Hepatic stellate cell (primary cell): ENCODE measurements at regions not wholly inside any gene's neighbourhood (a gene's known extent, or its start where the extent isn't known, plus 50 kb on each side); places are given as distances from the start of the nearest gene placed in this dataset.
"Not testable (repeated sequence)": the region's sequence is repeated elsewhere in the genome, so short reads cannot be mapped to it uniquely, and the experiment has no call there.

ENCODE experiments used
- DNase-seq: peaks from one replicate; pipeline ENCODE4 v3.0.0; 2011; ENCODE audit warnings: low spot score

DNA sequence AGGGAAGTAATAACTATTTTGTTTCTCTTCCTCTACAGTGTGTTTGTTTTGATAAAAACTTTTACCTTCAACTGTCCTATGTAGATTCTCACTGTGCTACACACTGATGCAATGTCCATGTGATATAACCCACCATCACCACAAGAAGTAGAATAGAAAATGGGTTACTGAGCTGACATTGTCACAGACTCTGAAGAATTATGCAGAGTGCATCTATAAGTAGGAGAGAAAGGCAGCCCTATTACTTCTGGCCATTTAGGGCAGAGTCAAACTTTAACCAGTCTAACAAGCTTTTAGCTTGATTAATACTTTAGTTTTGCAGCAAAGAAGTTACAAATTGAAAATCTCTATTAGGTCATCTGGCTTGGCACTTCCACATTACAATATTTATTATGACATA lies 354.0 kb upstream of the CDH8 start:
- DNase-seq = no peak

DNA sequence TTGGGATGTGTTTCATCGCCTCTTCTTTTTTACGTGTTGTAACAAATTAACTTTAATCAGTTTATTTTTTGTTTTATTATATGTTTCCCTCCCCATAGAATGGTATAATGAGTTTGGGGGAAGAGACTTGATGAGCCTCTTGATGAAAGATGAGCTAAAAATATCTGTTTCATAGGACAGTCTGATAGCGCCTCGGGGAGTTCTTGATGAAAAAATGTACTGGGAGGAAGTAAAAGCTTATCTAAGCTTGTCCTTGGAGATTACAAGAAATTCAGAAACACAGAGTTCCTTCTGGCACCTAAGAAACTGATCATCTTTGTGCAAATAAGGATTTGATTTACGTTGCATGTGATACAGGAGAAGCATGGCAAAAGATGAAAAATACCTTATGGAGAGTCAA lies 350.2 kb upstream of the CDH8 start:
- no peak for DNase-seq

DNA sequence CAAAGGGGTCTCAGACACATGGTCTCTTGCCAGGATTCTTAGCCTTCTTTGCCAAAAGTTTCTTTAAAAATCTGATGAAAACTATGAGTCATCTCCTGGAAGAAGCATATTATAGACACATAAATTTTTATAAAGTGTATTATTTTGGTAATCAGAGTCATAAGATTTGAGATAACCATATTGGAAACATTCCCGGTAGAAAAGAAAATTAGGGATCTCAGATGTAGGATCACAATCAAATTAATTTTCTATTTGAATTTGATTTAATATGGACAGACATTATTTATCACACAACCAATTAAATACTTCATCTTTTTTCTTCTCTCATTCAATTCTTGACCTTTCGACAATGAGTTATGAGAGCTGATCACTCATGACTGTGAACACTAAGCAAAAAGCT lies 347.7 kb upstream of the CDH8 start:
- no peak for DNase-seq

DNA sequence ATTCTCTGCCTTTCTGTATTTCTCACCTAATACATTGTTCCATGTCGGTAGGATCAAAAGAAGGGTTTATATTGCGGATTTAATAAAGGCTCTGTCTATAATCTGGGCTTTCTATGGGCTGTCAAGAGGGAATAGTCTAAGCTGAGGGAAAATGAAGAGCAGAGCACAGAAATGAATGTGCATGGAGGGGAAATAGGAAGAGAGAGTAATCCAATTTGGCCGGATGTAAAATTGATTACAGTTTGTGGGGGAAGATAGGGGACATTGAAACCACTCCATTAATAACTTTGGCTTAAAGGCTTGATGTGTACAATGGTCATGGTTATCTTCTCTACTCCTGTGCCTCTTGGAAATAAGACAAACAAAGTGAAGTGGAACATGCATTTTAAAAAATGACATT lies 334.2 kb upstream of the CDH8 start:
- DNase-seq = no peak

DNA sequence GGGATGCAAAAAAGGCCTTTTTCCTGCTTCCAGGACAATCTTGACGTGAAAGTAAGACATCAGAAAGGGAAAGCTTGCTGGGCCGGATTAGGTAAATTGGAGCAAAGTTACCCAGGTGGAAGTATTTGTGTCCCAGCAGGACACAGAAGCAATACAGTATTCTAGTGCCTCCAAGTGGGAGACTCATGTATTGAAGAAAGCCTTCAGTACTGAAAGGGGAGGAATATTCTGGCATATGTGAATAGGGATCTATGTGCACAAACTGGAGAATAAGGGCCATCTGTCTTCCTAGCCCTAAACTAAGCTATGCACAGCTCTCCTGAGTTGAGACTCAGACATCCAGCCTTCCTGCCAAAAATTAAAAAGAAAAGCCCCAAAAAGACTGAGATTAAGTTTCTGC lies 327.3 kb upstream of the CDH8 start:
- DNase-seq = no peak

DNA sequence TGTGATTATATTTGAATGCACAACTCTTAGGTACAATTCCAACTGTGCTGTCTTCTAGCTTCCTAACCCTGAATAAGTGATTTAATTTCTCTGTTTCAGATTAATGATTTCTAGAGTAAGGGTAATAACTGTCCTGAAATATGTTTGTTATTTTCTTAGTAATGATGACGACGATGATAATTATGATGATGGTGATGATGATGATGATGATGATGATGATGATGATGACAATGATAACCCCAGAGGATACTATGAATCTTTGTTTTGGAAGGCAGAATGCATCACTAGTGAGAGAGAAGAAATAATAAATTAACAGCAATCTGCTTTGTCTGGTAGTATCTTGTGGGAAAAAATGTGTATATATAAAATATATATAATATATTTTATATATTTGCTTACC lies 317.1 kb upstream of the CDH8 start:
- no peak for DNase-seq

DNA sequence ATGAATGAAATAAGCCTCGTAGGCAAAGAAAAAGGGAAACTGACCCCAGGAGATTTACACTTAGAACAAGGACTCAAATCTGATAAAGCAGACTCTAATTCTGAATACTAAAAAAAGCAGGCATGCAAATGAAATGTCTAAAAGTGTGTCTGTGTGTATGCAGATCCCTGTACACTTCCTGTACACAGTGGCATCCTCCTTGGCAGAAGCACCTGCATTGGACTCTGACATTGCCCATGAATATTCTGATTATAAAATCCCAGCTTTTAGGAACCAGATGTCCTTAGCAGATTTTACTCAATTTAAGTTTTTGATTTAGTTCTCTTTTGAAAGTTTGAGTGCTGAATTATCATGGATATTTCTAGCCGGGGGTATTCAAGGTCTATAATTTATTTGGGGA lies 306.0 kb upstream of the CDH8 start:
- no peak for DNase-seq

DNA sequence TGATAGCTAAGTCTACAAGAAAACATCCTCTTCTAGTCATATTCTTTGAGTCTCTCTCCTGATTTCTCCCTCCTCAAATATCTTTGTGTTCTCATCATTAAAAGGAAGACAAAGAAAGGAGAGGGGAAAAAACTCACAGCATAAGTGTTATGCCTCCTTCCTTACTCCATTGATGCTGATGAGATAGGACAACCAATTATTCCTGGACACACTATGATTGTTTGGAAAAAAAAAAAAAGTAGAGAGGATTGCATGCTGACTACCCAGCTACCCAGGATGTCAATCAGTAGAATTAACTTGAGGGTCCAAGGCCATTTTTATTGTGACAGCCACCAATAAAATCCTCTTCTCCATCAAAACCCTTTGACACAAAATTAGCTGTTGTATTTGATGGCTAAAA lies 299.1 kb upstream of the CDH8 start:
- DNase-seq = no peak

DNA sequence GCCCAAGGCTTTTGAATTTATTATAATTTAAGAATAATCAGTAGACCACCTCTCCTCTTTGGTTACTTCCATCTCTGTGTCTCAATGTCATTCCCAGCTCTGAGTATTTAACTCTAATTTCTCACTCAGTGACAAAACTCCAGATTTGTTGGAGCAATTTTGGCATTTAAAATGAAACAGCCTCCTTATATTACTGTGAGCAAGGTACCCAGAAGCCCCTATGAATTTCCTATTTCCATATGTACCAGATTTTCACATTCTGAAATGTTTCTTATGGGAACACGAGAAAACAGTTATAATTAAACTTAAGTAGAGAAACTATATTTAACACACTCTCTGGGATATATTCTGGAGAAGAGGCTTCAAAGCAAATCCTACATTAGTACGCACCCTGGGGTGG lies 285.4 kb upstream of the CDH8 start:
- no peak for DNase-seq

DNA sequence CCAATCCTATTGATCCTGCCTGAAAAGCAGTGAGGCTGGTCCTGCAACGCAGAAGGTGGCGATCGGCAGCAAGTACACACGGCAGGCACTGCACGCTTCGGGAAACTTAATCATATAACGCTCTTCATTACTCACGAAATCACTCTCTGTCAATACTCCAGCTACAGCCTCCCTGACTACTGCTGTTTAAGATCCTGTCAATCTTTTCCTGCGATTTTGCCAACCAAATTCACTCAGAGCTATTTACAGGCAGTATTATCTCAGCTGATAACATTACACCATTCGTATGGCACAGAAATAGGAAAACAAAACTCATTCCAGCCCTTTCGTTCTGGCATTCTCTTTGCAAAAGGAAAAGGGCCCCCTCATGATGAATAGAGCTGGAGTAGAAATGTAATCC lies 262.4 kb upstream of the CDH8 start:
- DNase-seq = no peak

DNA sequence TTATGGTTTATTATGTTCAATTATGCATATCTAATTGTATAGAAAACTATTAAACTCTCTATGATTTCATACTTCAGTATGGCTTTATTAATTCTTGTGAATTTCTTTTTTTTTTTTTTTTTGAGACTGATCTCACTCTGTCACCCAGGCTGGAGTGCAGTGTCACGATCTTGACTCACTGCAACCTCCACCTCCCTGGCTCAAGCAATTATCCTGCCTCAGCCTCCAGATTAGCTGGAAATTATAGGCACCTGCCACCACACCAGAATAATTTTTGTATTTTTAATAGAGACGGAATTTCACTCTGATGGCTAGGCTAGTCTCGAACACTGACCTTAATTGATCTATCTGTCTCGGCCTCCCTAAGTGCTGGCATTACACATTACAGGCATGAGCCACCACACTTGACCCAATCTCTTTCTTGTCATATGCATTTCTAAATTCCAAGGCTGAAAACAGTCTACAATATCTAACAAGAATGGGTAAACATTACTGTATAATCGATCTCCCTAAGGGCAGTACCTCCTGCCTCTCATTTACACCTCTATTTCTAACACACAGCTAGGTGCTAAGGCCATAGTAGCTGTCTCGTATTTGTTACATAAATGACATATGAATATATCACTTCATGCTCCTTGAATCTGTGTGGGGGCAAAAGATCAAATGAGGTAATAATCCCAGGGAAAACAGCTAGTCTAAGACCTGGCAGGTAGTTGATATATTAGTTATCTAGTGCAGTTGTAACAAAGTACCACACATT lies 258.2 kb upstream of the CDH8 start:
- DNase-seq = no peak

DNA sequence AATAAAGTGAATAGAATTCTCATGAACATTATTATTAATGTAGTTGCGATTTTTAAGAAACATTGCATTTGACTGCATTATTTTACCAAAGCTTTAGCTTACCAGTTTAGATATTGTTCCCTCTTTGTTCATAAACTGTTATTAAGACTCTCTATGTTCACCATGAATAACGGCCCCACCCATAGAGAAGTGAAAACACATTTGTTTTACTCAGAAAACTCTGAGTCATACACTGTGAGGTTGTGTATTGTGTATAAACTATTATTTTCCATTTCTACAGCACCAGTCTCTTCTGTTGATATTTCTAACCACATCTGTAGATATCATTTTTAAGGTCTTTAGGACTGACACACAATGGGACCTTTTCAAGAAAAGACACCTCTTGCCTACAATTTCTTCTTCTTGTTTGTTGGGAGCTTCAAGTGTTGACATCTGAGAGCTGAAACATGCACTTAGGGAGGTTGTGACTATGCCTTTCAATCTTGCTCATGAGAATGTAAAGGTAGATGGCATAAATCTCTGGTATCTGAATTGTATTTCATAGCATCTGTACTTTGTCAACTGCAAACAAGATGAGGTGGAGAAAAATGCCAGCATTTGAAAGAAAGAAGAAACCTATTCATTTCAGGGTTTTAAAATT lies 252.9 kb upstream of the CDH8 start:
- no peak for DNase-seq

DNA sequence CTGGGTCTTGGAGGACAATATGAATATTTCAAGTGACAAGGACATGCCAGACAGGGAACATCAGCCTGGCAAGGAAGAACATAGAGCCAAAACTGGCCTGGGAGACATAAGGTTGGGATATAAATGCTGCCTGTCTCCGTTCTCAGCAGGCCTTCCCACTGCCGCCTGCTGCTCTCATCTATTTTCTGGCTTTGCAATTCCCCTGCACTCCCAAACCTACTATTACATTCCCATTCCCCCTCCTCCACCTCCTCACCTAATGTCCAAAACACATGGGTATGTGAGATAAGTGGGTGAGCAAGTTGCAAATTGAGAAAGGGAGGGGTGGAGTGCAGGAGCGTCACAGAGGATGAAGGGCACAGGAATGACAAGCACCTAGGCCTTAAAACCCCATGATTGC lies 244.3 kb upstream of the CDH8 start:
- no peak for DNase-seq

DNA sequence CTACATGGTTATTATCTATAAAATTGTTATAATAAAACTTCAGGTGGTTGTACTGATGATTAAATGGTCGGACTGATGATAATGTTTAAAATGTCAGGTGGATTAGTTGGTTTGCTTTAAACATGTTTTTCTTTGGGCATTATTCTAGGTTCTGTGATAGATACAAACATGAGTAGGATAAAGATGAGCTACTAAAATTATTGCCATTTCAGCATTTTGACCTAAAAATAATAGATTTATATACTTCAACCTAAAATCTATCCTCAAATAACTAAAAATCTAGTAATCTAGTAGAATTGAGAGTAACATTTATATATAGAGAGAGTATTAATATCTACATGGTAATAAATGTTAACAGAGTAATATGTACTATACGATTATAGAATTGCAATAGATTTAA lies 241.7 kb upstream of the CDH8 start:
- DNase-seq = no peak

DNA sequence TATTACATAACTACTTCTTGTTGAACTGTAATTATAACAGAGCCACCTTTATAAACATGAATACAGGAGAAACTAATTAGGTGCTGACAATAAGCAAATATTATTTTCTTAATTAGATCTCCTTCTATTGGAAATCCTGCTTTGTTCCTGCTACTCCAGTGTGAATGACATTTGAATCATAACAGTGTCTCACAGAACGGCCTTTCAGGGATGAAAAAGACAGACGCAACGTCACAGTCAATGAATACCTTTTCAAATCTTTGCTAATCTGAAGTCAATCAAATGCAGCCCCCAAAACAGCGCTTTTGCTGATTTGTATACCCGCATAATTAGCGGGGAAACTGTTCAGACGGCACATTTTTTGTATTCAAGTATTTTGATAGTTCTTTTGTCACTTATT lies 240.4 kb upstream of the CDH8 start:
- DNase-seq = no peak

DNA sequence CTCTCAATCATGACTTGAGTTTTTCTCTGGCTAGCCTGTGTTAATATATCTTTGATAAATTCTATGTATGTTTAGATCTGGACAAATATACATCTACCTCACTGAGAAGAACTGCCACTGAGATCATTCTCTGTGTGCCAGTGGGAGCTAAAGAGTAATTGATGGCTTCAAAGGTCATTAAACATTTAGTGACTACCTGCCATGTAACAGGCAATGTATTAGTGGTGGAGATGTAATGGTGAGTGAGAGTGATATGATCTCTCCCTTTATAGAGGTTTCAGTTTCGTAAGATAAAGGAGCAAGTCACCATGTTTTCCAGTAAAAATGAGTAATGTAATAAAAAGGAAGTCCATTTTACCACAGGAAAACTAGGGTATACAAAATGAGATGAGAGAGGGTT lies 235.8 kb upstream of the CDH8 start:
- no peak for DNase-seq

DNA sequence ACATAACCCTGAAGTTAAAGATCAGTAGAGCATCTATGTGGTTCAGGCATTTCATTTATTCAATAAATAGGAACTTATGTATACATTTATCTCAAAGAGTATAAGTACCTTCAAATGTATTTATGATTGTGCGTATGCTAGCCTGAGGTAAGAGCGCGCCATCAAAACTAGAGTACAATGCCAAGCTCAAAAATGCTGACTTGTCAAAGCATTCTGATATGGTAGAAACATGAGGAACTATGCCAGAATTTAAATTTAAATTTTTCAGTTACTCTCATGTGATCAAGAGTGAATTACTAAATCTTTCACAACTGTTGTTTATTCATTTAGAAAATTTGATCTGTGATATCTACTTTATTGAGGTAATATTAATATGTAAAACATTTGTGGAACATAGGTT lies 225.5 kb upstream of the CDH8 start:
- DNase-seq = no peak

DNA sequence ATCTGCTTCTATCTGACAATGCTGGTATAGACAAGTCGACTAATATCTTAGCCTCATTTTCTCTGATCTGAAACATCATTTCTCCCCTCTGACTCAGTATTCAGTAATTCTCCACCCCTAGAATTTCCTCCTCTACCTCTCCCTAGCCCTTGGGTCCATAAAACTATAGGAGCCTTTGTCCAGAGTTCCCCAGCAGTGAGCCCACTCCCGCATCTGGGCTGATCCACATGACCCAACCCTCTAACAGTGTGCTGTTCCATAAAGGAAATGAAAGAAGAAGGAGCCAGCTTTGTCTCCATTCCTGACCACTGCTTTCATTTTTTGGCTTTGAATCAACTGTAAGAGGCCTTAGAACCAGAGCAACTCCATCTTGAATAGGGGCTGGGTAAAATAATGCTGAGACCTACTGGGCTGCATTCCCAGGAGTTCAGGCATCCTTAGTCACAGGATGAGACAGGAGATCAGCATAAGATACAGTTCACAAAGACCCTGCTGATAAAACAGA lies 222.7 kb upstream of the CDH8 start:
- not testable (repeated sequence) for DNase-seq

DNA sequence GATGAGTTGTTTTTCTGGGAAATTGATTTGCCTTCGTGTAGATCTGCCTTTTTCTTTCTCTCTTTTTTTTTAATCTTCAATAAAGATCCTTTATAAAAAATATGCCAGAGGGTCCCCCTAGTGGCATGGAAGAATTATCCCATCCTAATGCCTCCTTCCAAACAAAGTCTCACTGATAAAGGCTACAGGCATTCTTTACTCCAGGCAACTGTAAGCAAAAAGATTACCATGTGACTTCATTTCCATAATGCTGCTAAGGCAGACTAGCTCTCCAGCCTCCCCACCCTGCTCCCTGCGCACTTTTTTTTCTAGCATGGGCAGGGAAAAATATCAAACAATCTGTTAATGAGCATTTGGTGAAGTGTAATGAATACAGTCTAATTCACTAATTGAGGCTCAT lies 220.2 kb upstream of the CDH8 start:
- no peak for DNase-seq

DNA sequence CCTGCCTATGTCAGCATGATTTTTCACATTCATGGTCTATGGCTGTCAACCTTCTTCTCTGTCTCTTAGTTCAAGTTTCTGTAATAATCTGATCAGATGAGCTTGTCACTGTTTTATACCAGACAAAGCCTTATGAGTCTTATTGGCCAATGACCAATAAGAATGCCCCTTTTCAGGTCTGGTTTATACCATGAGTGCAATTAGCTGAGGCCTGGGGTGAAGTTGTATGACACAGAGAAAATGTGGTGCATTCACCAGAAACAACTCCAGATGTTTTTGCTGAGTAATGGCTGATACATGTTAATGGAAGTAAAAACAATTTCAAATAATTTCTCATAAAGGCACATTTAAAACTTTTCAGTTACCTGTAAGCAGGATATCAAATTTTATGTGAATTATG lies 218.6 kb upstream of the CDH8 start:
- DNase-seq = no peak

DNA sequence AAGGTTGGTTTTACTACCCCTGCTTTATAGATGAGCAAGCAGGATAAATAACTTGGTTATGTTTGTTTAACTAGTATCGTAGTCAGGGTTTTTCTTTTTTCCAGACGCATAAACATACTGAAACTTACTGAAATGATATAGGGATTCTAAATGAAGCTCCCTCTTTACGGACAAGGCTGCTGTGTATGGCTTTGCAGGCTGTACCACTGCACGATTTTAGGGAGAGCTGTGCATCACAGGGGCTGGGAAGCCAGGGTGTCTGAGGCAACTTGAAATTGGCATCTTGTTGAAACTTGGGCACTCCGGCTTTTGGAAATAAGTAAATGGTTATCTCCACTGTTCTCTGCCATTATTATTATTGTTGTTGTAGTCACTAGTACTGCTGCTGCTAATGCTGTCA lies 218.1 kb upstream of the CDH8 start:
- DNase-seq = no peak

DNA sequence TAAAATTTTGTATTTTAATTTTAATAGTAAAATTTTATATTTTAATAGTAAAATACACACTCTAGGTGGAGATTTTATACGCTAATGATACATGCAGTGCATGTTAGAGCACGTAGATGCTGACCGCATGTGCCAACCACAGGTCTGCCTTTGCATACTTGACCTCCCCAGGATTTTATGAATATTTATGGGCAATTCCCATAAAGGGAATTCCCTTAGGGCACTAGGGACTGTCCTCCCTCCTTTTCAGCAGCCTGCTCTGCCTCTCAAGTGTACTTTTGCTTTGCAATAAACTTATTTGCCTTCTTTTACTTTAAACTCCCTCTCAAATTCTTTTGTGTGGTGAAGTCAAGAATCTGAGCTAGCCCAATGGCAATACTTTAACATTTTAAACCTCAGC lies 217.7 kb upstream of the CDH8 start:
- DNase-seq = no peak

DNA sequence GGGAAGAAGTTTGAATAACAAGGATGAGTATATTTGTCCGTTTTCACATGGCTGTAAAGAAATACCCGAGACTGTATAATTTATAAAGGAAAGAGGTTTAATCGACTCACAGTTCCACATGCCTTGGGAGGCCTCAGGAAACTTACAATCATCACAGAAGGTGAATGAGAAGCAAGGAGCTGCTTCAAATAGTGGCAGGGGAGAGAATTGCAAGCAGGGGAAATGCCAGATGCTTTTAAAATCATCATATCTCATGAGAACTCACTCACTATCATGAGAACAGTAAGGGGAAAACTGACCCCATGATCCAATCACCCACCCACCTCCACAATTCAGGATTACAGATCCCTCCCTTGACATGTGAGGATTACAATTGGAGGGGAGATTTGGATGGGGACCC lies 212.8 kb upstream of the CDH8 start:
- DNase-seq = no peak

DNA sequence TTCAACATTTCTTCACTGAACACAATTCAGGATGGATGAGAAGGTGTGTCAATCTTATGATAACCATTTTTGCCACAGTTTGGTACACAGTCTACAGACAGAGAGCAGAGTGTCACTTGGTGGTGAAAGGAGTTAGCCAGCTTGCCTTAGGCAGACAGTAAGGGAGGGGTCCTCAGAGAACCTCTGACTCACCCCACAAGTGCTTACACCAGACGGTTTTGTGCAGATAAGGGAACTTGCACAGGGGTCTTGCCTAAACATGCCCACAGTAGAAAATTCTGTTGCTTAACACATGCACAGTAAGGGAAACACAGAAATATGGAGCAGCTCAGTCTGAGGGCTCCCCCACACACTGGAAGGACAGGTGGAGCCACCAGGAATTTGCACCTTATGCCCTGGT lies 204.5 kb upstream of the CDH8 start:
- DNase-seq = no peak
